NCI-H2196 treated with DMSO at 0.1 percent for 48 hours (cell line): ENCODE measurements at regions not wholly inside any gene's neighbourhood (a gene's known extent, or its start where the extent isn't known, plus 50 kb on each side); places are given as distances from the start of the nearest gene placed in this dataset.

Source experiments
- DNase-seq: peaks from one replicate; lab custom pipeline; 2025; ENCODE audit not compliant: unreplicated experiment; lab: John Stamatoyannopoulos, UW

- no peak for DNase-seq
These were observed 224.7 kb downstream of the KLF13 start for GRCh38 chr15:31551323-31551722.

DNA sequence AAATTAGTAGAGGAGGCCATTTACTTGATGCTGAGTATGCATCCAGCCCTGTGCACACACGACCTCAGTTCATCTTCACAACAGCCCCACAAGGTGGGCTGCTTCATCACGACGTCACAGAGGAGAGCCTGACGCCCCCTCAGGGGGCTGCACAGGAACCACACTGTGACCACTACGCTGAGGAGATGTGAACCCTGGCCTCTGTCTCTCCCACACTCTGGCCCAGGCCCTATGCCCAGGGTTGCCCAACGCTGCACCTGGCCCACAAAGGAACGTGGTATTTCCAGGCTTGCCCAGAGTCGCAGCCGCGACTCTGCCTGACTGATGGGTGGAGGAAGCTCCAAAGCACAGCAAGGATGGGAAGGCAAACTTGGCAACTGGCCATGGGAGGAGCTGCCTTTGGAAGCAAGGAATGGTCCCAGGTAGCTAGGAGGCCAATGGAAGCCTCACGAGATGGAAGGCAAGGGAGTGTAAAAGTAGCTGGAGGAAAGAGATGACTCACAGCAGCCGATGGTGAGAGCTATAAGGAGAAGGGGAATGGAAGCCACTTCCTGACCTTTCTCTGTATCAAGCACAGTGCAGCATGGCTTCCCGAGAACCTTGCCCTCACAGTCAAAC is 226.0 kb downstream of the KLF13 start:
- no peak for DNase-seq

- DNase-seq, result no peak
These were observed 227.6 kb downstream of the KLF13 start for GRCh38 chr15:31554261-31554660.

DNA sequence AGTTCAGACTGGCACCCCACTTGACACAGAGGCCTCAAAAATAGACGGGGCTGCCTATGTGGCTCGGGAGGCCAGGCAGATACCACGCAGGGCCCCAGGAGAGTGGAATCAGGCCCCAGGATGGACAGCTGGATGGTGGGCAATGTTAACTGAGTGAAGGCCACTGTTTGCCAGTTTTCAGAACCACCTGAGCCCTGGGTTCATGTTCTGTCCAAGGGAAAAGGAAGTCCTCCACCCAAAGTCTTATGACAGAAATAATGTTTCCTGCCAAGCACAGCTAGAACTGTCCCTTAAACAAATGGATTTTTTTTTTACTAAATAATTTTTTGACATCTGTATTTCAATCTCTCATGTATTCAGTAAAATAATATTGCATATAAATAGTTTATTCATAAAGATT is 228.4 kb downstream of the KLF13 start:
- DNase-seq, result no peak

- DNase-seq, result no peak
These were observed 230.0 kb downstream of the KLF13 start for GRCh38 chr15:31556494-31557150.

- no peak for DNase-seq
These were observed 231.3 kb downstream of the KLF13 start for GRCh38 chr15:31557899-31558298.

- no peak for DNase-seq
These were observed 232.2 kb downstream of the KLF13 start for GRCh38 chr15:31558840-31559239.

DNA sequence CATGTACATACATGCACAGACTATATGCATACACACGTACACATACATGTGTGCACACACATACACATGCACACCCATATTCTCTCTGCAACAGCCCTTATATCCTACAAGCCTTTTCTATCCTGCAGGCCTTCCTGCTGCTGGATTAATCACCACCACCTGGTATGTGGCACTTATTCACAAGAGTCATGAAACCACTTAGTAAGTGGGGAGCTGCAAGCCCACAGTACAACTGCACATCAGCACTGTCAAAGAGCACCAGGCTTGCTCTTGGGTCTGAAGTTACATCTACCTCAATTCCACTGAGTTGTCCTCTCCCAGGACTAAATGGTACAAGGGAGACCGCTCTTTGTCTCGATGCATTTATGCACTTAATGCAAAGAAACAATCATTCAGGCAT is 233.2 kb downstream of the KLF13 start:
- no peak for DNase-seq

GRCh38 chr15:31560643-31561042 is 234.0 kb downstream of the KLF13 start:
- DNase-seq, result no peak

- no peak for DNase-seq
These were observed 234.5 kb downstream of the KLF13 start for GRCh38 chr15:31561156-31561555.

- DNase-seq, result no peak
These were observed 236.4 kb downstream of the KLF13 start for GRCh38 chr15:31563001-31563400.

- no peak for DNase-seq
These were observed 236.8 kb downstream of the KLF13 start for GRCh38 chr15:31563421-31563820.

GRCh38 chr15:31567861-31568260 is 241.2 kb downstream of the KLF13 start:
- DNase-seq, result no peak

- no peak for DNase-seq
These were observed 243.2 kb downstream of the KLF13 start for GRCh38 chr15:31569836-31570235.

- DNase-seq, result no peak
These were observed 244.0 kb downstream of the KLF13 start for GRCh38 chr15:31570591-31570990.

- no peak for DNase-seq
These were observed 245.0 kb downstream of the KLF13 start for GRCh38 chr15:31571676-31572075.

- DNase-seq, result no peak
These were observed 247.1 kb downstream of the KLF13 start for GRCh38 chr15:31573759-31574158.

DNA sequence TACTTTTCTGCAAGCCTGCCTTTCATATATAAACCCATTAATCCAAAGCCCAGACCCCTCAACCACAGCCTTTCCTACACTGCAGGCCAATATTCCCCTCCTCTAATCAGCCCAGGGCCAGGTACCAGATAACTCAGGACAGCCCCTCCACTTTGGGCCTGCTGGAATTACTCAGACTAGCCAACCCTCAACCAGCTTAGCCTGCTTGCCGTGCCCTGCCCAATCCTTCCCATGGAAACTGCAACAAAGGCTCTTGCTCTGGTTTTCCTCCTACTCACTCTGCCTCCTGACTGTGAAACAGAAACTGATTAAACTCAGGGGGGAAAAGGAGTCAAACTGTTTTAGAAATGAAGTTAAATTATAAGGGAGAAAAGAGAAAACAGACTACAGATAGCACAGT is 248.1 kb downstream of the KLF13 start:
- DNase-seq, result no peak

GRCh38 chr15:31577108-31577507 is 250.5 kb downstream of the KLF13 start:
- no peak for DNase-seq

DNA sequence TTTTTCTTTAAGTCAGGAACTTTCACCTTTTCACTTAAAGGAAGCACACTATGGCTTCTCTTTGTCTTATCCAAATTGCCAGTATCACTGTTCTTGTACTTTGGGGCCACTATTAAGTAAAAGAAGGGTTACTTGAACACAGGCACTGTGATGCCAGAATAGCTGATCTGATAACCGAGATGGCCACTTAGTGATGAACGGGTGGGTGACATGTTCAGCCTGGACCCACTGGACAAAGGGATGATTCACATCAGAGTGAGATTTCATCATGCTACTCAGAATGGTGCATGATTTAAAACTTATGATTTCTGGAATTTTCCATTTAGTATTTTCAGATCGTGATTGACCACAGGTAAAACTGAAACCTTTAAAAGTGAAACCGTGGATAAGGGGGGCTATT is 252.6 kb downstream of the KLF13 start:
- no peak for DNase-seq

- no peak for DNase-seq
These were observed 253.3 kb downstream of the KLF13 start for GRCh38 chr15:31579976-31580375.

DNA sequence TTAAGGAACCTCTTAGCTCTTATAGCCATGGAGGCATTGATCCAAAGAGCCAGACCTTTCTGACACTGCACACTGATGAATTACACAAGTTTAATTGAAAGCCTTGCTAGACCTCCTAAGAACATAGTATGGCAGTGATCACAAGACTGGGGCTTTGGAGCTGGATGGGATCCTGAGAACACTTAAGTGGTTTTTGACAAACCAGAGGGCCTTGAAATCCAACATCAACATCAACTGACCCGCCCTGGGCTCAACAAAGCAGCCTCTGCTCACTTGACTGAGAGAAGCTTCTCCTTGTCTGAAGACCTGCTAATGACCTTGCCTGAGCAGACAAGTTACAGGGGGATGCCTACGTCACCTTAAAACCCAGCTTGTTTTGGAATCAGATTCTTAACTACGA is 257.6 kb downstream of the KLF13 start:
- no peak for DNase-seq

DNA sequence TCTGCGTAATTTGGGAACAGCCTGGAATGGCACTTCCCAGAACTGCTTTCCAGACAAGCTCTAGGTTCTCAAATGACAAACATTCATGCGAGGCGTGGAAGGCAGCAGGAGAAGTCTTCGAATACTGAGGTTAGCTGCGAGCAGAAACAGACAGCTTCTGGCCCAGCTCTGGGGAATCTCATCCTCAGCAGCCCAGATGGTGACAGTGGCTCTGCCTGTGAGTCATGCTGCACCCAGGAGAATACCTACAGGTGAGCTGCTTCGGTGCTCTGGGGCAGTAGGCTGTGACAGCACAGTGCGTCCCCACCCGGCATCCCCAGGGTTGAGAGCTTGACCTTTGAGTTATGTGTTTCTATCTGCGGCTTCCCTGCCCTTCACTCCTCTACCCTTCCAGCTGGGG is 258.6 kb downstream of the KLF13 start:
- no peak for DNase-seq
